ENCODE measurements at regions not wholly inside any gene's neighbourhood (a gene's known extent, or its start where the extent isn't known, plus 50 kb on each side); places are given as distances from the start of the nearest gene placed in this dataset.
A peak's percentile ranks its signal among the peaks of the same experiment; 100 is the strongest.

GRCh38 chr20:48433178-48433577 lies 394.6 kb downstream of the PREX1 start:
- DNase-seq: no peak

GRCh38 chr20:48432494-48432832 lies 395.3 kb downstream of the PREX1 start:
- no peak for DNase-seq

GRCh38 chr20:48431653-48432493 lies 395.9 kb downstream of the PREX1 start:
- DNase-seq: no peak

- DNase-seq: no peak
These were observed 401.2 kb downstream of the PREX1 start for GRCh38 chr20:48426630-48427029.

GRCh38 chr20:48425817-48426612 lies 401.8 kb downstream of the PREX1 start:
- DNase-seq: peak; percentile 12

GRCh38 chr20:48425321-48425720 lies 402.5 kb downstream of the PREX1 start:
- DNase-seq: no peak

- DNase-seq: no peak
These were observed 405.4 kb downstream of the PREX1 start for GRCh38 chr20:48422242-48422960.

- no peak for DNase-seq
These were observed 406.3 kb downstream of the PREX1 start for GRCh38 chr20:48421547-48421946.

GRCh38 chr20:48420176-48420575 lies 407.6 kb downstream of the PREX1 start:
- no peak for DNase-seq

- no peak for DNase-seq
These were observed 408.6 kb downstream of the PREX1 start for GRCh38 chr20:48419173-48419572.

- DNase-seq: no peak
These were observed 411.8 kb downstream of the PREX1 start for GRCh38 chr20:48416002-48416401.

GRCh38 chr20:48414786-48415185 lies 413.0 kb downstream of the PREX1 start:
- peak; percentile 37 for DNase-seq

GRCh38 chr20:48411919-48412522 lies 415.8 kb downstream of the PREX1 start:
- DNase-seq: peak; percentile 18

GRCh38 chr20:48411245-48411644 lies 416.6 kb downstream of the PREX1 start:
- DNase-seq: no peak

GRCh38 chr20:48409055-48409615 lies 418.7 kb downstream of the PREX1 start:
- no peak for DNase-seq

- no peak for DNase-seq
These were observed 420.1 kb downstream of the PREX1 start for GRCh38 chr20:48407710-48408109.

GRCh38 chr20:48406912-48407340 lies 420.9 kb downstream of the PREX1 start:
- no peak for DNase-seq

GRCh38 chr20:48406498-48406897 lies 421.3 kb downstream of the PREX1 start:
- no peak for DNase-seq

- no peak for DNase-seq
These were observed 421.9 kb downstream of the PREX1 start for GRCh38 chr20:48405909-48406308.

- no peak for DNase-seq
These were observed 423.2 kb downstream of the PREX1 start for GRCh38 chr20:48404598-48404997.

- peak; percentile 37 for DNase-seq
These were observed 424.5 kb downstream of the PREX1 start for GRCh38 chr20:48403167-48403761.

GRCh38 chr20:48401359-48401758 lies 426.4 kb downstream of the PREX1 start:
- no peak for DNase-seq
